ENCODE measurements at regions not wholly inside any gene's neighbourhood (a gene's known extent, or its start where the extent isn't known, plus 50 kb on each side); places are given as distances from the start of the nearest gene placed in this dataset.

- no peak for FAIRE-seq
- no peak overlapping the region for H3K4me2 ChIP-seq
- no peak overlapping the region for H3K4me3 ChIP-seq
- H3K27ac ChIP-seq, result no peak overlapping the region
- ATAC-seq, result no peak
- WGBS (ENCODE audit: missing lambda C conversion rate), result 57% methylated on average over 2 of the region's 2 CpGs
- DNase-seq (ENCODE audit: low read depth in 1 of 2, low spot score in 1 of 2), result no peak
- TF ChIP-seq ZFP36 (IDR thresholded peaks at IDR 0.05; ENCODE audit: borderline replicate concordance, partially characterized antibody), result no peak
- no peak for TF ChIP-seq EP300 (IDR thresholded peaks at IDR 0.05)
- H3K9me3 ChIP-seq, result no peaks in the 10 kb centered on the region
- ChIA-PET CTCF (no interaction called here), POLR2A (no interaction called here)
- no peaks in the 10 kb centered on the region for H3K4me1 ChIP-seq
Observed at GRCh38 chr2:223165423-223166214, 113.6 kb downstream of the KCNE4 start.

- no peak for FAIRE-seq
- ChIA-PET CTCF (no interaction called here), POLR2A (no interaction called here)
- Histone ChIP-seq H3K9me3 (no peaks in the 10 kb centered on the region), H3K4me2 (no peak overlapping the region), H3K4me1 (no peaks in the 10 kb centered on the region), H3K4me3 (no peak overlapping the region), H3K27ac (no peak overlapping the region)
- TF ChIP-seq RAD21 (conservative IDR thresholded peaks at IDR 0.05 in 1 of 2, IDR thresholded peaks at IDR 0.05 in 1 of 2) (no peak), FOSL2 (IDR thresholded peaks at IDR 0.05) (no peak), FOSL2 (CRISPR knock-in tag; IDR thresholded peaks at IDR 0.05) (no peak), KDM1A (IDR thresholded peaks at IDR 0.05; ENCODE audit: low read depth) (no peak), HES2 (IDR thresholded peaks at IDR 0.05) (no peak), CBX2 (IDR thresholded peaks at IDR 0.05; ENCODE audit: borderline replicate concordance, low read depth) (no peak), KDM5A (IDR thresholded peaks at IDR 0.05) (no peak), NR3C1 (IDR thresholded peaks at IDR 0.05) (no peak), HOXB5 (CRISPR knock-in tag; IDR thresholded peaks at IDR 0.05) (no peak), MAZ (IDR thresholded peaks at IDR 0.05; ENCODE audit: borderline replicate concordance, low read depth, low read length) (no peak), TP53 (CRISPR knock-in tag; IDR thresholded peaks at IDR 0.05) (no peak), SMC3 (IDR thresholded peaks at IDR 0.05) (no peak), BHLHE40 (IDR thresholded peaks at IDR 0.05; ENCODE audit: low read depth, low read length) (no peak)
- no peak for ATAC-seq
- no peak for DNase-seq (ENCODE audit: low read depth in 1 of 2, low spot score in 1 of 2)
Observed at GRCh38 chr2:223166215-223166493, 114.2 kb downstream of the KCNE4 start.

GRCh38 chr2:223166983-223167650, 115.1 kb downstream of the KCNE4 start:
- WGBS (ENCODE audit: missing lambda C conversion rate), result 65% methylated on average over 6 of the region's 6 CpGs
- TF ChIP-seq ZFP36 (IDR thresholded peaks at IDR 0.05; ENCODE audit: borderline replicate concordance, partially characterized antibody) (no peak), JUNB (IDR thresholded peaks at IDR 0.05) (no peak), HOXB5 (CRISPR knock-in tag; IDR thresholded peaks at IDR 0.05) (no peak), ZC3H11A (IDR thresholded peaks at IDR 0.05) (no peak), POLR2A (IDR thresholded peaks at IDR 0.05; ENCODE audit: low read length) (no peak), FOSL2 (IDR thresholded peaks at IDR 0.05) (no peak), FOSL2 (CRISPR knock-in tag; IDR thresholded peaks at IDR 0.05) (no peak), ELK1 (IDR thresholded peaks at IDR 0.05; ENCODE audit: low read depth, low read length) (no peak), TP53 (CRISPR knock-in tag; IDR thresholded peaks at IDR 0.05) (no peak), HOXA7 (CRISPR knock-in tag; IDR thresholded peaks at IDR 0.05) (no peak)
- H3K4me3 ChIP-seq, result no peak overlapping the region
- CTCF ChIA-PET, result no interaction called here
- H3K27ac ChIP-seq, result no peak overlapping the region
- POLR2A ChIA-PET, result no interaction called here
- FAIRE-seq (no peak), DNase-seq (ENCODE audit: low read depth in 1 of 2, low spot score in 1 of 2) (no peak), ATAC-seq (no peak)
- no peaks in the 10 kb centered on the region for H3K9me3 ChIP-seq
- H3K4me1 ChIP-seq, result no peaks in the 10 kb centered on the region
- H3K4me2 ChIP-seq, result no peak overlapping the region

Data from A549 (cell line).